PC-3 (cell line): ENCODE measurements at regions not wholly inside any gene's neighbourhood (a gene's known extent, or its start where the extent isn't known, plus 50 kb on each side); places are given as distances from the start of the nearest gene placed in this dataset.
A peak's percentile ranks its signal among the peaks of the same experiment; 100 is the strongest.
"Not testable (repeated sequence)": the region's sequence is repeated elsewhere in the genome, so short reads cannot be mapped to it uniquely, and the experiment has no call there.

Experiments
- ATAC-seq: fragments of 200-7000 bp; cut with Tn5 transposase; 2 replicates; pipeline ENCODE4 v1.9.1; 2020; ENCODE audit warnings: mild to moderate bottlenecking, moderate library complexity
- BruUV-seq: library from RNA; stranded (reverse); fragments of 400-500 nt; replicated peaks from 2 replicates; lab custom pipeline; 2021; lab: Mats Ljungman, UMichigan
- CTCF ChIA-PET: fragments of 300-600 bp; sonication (Branson Sonifier 250); formaldehyde crosslinking; loops from one replicate; lab custom pipeline; 2022; ENCODE audit warnings: antibody characterized with exemption; lab: Charles Lee
- POLR2A ChIA-PET: fragments of 300-600 bp; sonication (Branson Sonifier 250); formaldehyde crosslinking; loops from one replicate; lab custom pipeline; 2022; ENCODE audit warnings: antibody characterized with exemption; ENCODE audit not compliant: unreplicated experiment; lab: Charles Lee
- DNase-seq: peaks from one replicate; pipeline ENCODE4 v3.0.0-alpha.2; 2015
- H2AFZ ChIP-seq: fragments of 300-600 bp; sonication (generic); 2 replicates; pipeline ENCODE4 v1.6.0; 2016; ENCODE audit warnings: antibody characterized with exemption, low read length
- H3F3A ChIP-seq: fragments of 300-600 bp; sonication (generic); one replicate; pipeline ENCODE4 v1.6.0; 2017; ENCODE audit warnings: antibody characterized with exemption, low read length, control low read depth, mild to moderate bottlenecking; ENCODE audit not compliant: unreplicated experiment
- H3K27ac ChIP-seq: fragments of 300-600 bp; sonication (generic); 2 replicates; pipeline ENCODE4 v1.5.1; 2016; ENCODE audit warnings: mild to moderate bottlenecking, low read length
- H3K27me3 ChIP-seq: fragments of 300-600 bp; sonication (generic); 2 replicates; pipeline ENCODE4 v1.6.1; 2016; ENCODE audit warnings: low read length, mixed read lengths
- H3K36me3 ChIP-seq: fragments of 300-600 bp; sonication (generic); 2 replicates; pipeline ENCODE4 v1.6.1; 2016; ENCODE audit warnings: low read depth, mixed run types, low read length, mixed read lengths
- H3K4me1 ChIP-seq: fragments of 300-600 bp; sonication (generic); 2 replicates; pipeline ENCODE4 v1.5.1; 2016; ENCODE audit warnings: low read length; ENCODE audit not compliant: insufficient read depth
- H3K4me2 ChIP-seq: fragments of 300-600 bp; sonication (generic); 2 replicates; pipeline ENCODE4 v1.6.0; 2016; ENCODE audit warnings: low read length
- H3K4me3 ChIP-seq: fragments of 300-600 bp; sonication (generic); 2 replicates; pipeline ENCODE4 v1.5.1; 2016; ENCODE audit warnings: mild to moderate bottlenecking, low read length, mixed read lengths
- H3K79me2 ChIP-seq: fragments of 300-600 bp; sonication (generic); 2 replicates; pipeline ENCODE4 v1.6.1; 2017; ENCODE audit warnings: low read length, mixed read lengths
- H3K9ac ChIP-seq: fragments of 300-600 bp; sonication (generic); 2 replicates; pipeline ENCODE4 v1.6.0; 2016; ENCODE audit warnings: mild to moderate bottlenecking, low read length
- H3K9me2 ChIP-seq: fragments of 300-600 bp; sonication (generic); replicated peaks from 2 replicates; pipeline ENCODE4 v1.6.1; 2016; ENCODE audit warnings: mixed run types, low read length, mixed read lengths
- H3K9me3 ChIP-seq: fragments of 300-600 bp; sonication (generic); 2 replicates; pipeline ENCODE4 v1.6.1; 2016; ENCODE audit warnings: low read length, mixed read lengths
- H4K20me1 ChIP-seq: fragments of 300-600 bp; sonication (generic); 2 replicates; pipeline ENCODE4 v1.6.1; 2016; ENCODE audit warnings: low read length, mixed read lengths
- EZH2 ChIP-seq: fragments of 300-600 bp; sonication (generic); IDR thresholded peaks from one replicate; pipeline ENCODE4 v1.6.1; 2017; ENCODE audit warnings: antibody characterized with exemption, mild to moderate bottlenecking, low read length; ENCODE audit not compliant: unreplicated experiment
- EZH2phosphoT487 ChIP-seq: fragments of 300-600 bp; sonication (generic); IDR thresholded peaks from 2 replicates; pipeline ENCODE4 v1.6.1; 2018; ENCODE audit warnings: mild to moderate bottlenecking, antibody characterized with exemption, low read length, borderline replicate concordance
- intact Hi-C: fragments of 100-400 bp; cut with micrococcal nuclease; formaldehyde crosslinking; loops from 2 replicates; pipeline ENCODE4 v1.9.0; 2023
- TF ChIP-seq, protein P1 (sequence below): fragments of 300-600 bp; sonication (generic); conservative IDR thresholded peaks from 2 replicates; pipeline ENCODE4 v1.5.1; 2017; ENCODE audit warnings: antibody characterized with exemption, low read depth, mild to moderate bottlenecking, low read length

DNA sequence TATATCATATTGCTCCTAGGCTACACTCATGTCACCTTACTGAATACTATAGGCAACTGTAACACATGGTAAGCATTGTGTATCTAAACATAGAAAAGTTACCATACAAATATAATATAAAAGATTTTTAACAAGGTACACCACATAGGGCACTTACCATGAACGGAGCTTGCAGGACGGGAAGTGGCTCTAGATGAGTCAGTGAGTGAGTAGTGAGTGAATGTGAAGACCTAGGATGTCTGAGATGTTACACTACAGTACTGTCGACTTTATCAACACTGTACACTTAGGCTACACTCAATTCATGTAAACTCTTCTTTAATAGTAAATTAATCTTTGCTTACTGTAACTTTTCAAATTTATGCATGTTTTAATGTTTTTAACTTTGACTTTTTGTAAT lies 81.0 kb upstream of the PLD5 start:
- BruUV-seq: no TSS peak
- TF ChIP-seq EZH2 (no peak), EZH2phosphoT487 (no peak)
- TF ChIP-seq, protein P1, sequence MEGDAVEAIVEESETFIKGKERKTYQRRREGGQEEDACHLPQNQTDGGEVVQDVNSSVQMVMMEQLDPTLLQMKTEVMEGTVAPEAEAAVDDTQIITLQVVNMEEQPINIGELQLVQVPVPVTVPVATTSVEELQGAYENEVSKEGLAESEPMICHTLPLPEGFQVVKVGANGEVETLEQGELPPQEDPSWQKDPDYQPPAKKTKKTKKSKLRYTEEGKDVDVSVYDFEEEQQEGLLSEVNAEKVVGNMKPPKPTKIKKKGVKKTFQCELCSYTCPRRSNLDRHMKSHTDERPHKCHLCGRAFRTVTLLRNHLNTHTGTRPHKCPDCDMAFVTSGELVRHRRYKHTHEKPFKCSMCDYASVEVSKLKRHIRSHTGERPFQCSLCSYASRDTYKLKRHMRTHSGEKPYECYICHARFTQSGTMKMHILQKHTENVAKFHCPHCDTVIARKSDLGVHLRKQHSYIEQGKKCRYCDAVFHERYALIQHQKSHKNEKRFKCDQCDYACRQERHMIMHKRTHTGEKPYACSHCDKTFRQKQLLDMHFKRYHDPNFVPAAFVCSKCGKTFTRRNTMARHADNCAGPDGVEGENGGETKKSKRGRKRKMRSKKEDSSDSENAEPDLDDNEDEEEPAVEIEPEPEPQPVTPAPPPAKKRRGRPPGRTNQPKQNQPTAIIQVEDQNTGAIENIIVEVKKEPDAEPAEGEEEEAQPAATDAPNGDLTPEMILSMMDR: no peak
- Histone ChIP-seq H4K20me1 (no peaks in the 10 kb centered on the region), H3F3A (no peaks in the 10 kb centered on the region), H3K9me2 (no peaks in the 10 kb centered on the region), H3K4me2 (no peak overlapping the region), H3K27ac (no peak overlapping the region), H3K79me2 (no peaks in the 10 kb centered on the region), H3K9me3 (no peaks in the 10 kb centered on the region), H3K9ac (no peak overlapping the region), H3K27me3 (peaks cover 33% of the 10 kb centered on the region), H3K4me1 (no peaks in the 10 kb centered on the region), H2AFZ (no peak overlapping the region), H3K36me3 (no peaks in the 10 kb centered on the region), H3K4me3 (no peak overlapping the region)
- ChIA-PET CTCF (no interaction called here), POLR2A (no interaction called here)
- DNase-seq: peak; percentile 57
- intact Hi-C loops: no loop called here
- ATAC-seq: peak; percentile 67

DNA sequence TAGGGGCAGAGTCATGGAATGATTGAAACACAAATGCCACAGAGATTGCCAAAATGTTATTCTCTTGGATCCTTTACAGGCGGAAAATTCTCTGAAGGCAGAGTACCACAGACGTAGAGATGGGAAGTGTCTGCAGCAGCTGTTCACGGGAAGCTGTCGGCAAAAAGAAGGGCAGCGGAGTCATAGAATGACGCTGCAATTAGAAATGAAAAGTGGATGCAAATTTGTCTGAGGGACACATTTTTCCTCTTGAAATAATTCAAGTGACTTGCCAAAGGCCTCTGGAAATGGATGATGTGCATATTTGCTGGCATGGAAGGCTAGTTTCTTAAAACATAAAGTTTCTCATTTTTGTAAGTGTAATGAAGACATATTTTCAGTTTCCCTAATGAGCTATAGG lies 77.5 kb upstream of the PLD5 start:
- TF ChIP-seq EZH2 (no peak), EZH2phosphoT487 (no peak)
- TF ChIP-seq, protein P1: no peak
- Histone ChIP-seq H3K27me3 (peaks cover 33% of the 10 kb centered on the region), H3K9ac (no peak overlapping the region), H3K4me3 (no peak overlapping the region), H3K79me2 (no peaks in the 10 kb centered on the region), H3K36me3 (no peaks in the 10 kb centered on the region), H2AFZ (no peak overlapping the region), H3K9me3 (0 out of 2 replicates have a peak, but pooled peaks cover 5% of the 10 kb centered on the region), H3F3A (no peaks in the 10 kb centered on the region), H3K27ac (no peak overlapping the region), H3K4me1 (no peaks in the 10 kb centered on the region), H3K4me2 (no peak overlapping the region), H3K9me2 (no peaks in the 10 kb centered on the region; the same call in 1 of the 2 replicates), H4K20me1 (no peaks in the 10 kb centered on the region)
- ATAC-seq (no peak), DNase-seq (no peak)
- POLR2A ChIA-PET: no interaction called here
- CTCF ChIA-PET: no interaction called here
- no TSS peak for BruUV-seq
- intact Hi-C loops: no loop called here

DNA sequence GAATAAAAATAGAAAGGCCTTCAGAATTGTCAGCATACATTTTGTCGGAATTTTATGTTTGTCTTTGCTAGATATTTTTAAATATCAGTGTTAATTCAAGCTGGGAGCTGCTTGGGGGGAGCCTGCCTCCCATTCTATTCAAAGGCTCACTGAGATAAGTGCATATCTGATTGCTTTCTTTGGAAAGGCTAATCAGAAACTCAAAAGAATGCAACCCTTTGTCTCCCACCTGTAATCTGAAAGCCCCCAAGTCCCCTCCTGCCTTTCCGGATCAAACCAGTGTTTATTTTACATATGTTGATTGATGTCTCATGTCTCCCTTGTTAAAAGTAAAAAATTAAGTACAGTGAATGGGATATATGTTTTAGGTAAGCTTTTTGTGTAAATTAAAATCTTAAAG lies 69.3 kb upstream of the PLD5 start:
- H3K9ac ChIP-seq, CTCF ChIA-PET, BruUV-seq, POLR2A ChIA-PET, H3K4me3 ChIP-seq, H3K9me2 ChIP-seq, H3K27me3 ChIP-seq, intact Hi-C loops, H3K36me3 ChIP-seq, H2AFZ ChIP-seq, DNase-seq, H4K20me1 ChIP-seq, H3K9me3 ChIP-seq, H3K79me2 ChIP-seq, H3K4me1 ChIP-seq, H3K27ac ChIP-seq, H3F3A ChIP-seq, ATAC-seq, H3K4me2 ChIP-seq: not testable (repeated sequence)
